ENCODE measurements at regions not wholly inside any gene's neighbourhood (a gene's known extent, or its start where the extent isn't known, plus 50 kb on each side); places are given as distances from the start of the nearest gene placed in this dataset.
A peak's percentile ranks its signal among the peaks of the same experiment; 100 is the strongest.

DNA sequence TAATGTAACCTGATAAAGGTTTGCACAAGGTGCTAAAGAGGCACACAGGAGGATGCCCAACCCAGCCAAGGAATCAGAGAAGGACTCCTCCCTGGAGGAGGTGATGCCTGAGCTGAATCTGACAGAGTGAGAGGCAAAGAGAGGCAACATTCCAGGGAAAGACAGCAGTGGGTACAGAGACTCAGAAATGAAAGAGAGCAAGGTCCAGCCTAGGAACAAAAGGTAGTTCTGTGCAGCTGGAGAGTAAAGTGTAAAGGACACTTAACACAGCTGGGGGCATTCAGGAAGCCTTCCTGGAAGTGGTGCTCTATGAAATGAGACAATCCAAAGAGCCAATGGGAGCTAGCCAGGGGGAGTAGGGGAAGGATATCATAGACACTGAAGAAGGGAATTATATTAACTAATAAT is 181.0 kb upstream of the GLI2 start (continued):
- TF ChIP-seq SAP130 (CRISPR knock-in tag; IDR thresholded peaks at IDR 0.05; ENCODE audit: low read depth) (peak; percentile 70), HDAC6 (IDR thresholded peaks at IDR 0.05; ENCODE audit: low read depth, low read length) (no peak), GATAD1 (CRISPR knock-in tag; IDR thresholded peaks at IDR 0.05) (no peak), ZNF329 (CRISPR knock-in tag; IDR thresholded peaks at IDR 0.05; ENCODE audit: low read depth) (no peak), MAZ (IDR thresholded peaks at IDR 0.05; ENCODE audit: borderline replicate concordance, low read depth, low read length) (peak; percentile 57; the same call in 1 of the 2 replicates), MAZ (CRISPR knock-in tag; IDR thresholded peaks at IDR 0.05; ENCODE audit: low read depth) (no peak), RFXANK (CRISPR knock-in tag; IDR thresholded peaks at IDR 0.05) (0 out of 2 replicates have a peak, but pooled peaks have one; percentile 22), NFYB (CRISPR knock-in tag; IDR thresholded peaks at IDR 0.05) (0 out of 2 replicates have a peak, but pooled peaks have one; percentile 1), ZMYM4 (CRISPR knock-in tag; IDR thresholded peaks at IDR 0.05) (peak; percentile 33; the same call in 1 of the 2 replicates), GABPB1 (CRISPR knock-in tag; IDR thresholded peaks at IDR 0.05) (no peak)
- TF ChIP-seq, protein P1, sequence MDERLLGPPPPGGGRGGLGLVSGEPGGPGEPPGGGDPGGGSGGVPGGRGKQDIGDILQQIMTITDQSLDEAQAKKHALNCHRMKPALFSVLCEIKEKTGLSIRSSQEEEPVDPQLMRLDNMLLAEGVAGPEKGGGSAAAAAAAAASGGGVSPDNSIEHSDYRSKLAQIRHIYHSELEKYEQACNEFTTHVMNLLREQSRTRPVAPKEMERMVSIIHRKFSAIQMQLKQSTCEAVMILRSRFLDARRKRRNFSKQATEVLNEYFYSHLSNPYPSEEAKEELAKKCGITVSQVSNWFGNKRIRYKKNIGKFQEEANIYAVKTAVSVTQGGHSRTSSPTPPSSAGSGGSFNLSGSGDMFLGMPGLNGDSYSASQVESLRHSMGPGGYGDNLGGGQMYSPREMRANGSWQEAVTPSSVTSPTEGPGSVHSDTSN (CRISPR knock-in tag; IDR thresholded peaks at IDR 0.05), result peak; percentile 42; the same call in 1 of the 2 replicates
- TF ChIP-seq, protein P2, sequence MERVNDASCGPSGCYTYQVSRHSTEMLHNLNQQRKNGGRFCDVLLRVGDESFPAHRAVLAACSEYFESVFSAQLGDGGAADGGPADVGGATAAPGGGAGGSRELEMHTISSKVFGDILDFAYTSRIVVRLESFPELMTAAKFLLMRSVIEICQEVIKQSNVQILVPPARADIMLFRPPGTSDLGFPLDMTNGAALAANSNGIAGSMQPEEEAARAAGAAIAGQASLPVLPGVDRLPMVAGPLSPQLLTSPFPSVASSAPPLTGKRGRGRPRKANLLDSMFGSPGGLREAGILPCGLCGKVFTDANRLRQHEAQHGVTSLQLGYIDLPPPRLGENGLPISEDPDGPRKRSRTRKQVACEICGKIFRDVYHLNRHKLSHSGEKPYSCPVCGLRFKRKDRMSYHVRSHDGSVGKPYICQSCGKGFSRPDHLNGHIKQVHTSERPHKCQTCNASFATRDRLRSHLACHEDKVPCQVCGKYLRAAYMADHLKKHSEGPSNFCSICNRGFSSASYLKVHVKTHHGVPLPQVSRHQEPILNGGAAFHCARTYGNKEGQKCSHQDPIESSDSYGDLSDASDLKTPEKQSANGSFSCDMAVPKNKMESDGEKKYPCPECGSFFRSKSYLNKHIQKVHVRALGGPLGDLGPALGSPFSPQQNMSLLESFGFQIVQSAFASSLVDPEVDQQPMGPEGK (CRISPR knock-in tag; IDR thresholded peaks at IDR 0.05), result peak; percentile 83
- TF ChIP-seq, protein P3, sequence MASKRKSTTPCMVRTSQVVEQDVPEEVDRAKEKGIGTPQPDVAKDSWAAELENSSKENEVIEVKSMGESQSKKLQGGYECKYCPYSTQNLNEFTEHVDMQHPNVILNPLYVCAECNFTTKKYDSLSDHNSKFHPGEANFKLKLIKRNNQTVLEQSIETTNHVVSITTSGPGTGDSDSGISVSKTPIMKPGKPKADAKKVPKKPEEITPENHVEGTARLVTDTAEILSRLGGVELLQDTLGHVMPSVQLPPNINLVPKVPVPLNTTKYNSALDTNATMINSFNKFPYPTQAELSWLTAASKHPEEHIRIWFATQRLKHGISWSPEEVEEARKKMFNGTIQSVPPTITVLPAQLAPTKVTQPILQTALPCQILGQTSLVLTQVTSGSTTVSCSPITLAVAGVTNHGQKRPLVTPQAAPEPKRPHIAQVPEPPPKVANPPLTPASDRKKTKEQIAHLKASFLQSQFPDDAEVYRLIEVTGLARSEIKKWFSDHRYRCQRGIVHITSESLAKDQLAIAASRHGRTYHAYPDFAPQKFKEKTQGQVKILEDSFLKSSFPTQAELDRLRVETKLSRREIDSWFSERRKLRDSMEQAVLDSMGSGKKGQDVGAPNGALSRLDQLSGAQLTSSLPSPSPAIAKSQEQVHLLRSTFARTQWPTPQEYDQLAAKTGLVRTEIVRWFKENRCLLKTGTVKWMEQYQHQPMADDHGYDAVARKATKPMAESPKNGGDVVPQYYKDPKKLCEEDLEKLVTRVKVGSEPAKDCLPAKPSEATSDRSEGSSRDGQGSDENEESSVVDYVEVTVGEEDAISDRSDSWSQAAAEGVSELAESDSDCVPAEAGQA (IDR thresholded peaks at IDR 0.05; ENCODE audit: low read depth), result no peak
- TF ChIP-seq, protein P3 (CRISPR knock-in tag; IDR thresholded peaks at IDR 0.05; ENCODE audit: borderline replicate concordance), result no peak
- TF ChIP-seq, protein P4, sequence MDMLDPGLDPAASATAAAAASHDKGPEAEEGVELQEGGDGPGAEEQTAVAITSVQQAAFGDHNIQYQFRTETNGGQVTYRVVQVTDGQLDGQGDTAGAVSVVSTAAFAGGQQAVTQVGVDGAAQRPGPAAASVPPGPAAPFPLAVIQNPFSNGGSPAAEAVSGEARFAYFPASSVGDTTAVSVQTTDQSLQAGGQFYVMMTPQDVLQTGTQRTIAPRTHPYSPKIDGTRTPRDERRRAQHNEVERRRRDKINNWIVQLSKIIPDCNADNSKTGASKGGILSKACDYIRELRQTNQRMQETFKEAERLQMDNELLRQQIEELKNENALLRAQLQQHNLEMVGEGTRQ (IDR thresholded peaks at IDR 0.05; ENCODE audit: low read depth, low read length), result no peak
- TF ChIP-seq, protein P4 (CRISPR knock-in tag; IDR thresholded peaks at IDR 0.05; ENCODE audit: borderline replicate concordance), result no peak
- TF ChIP-seq, protein P5, sequence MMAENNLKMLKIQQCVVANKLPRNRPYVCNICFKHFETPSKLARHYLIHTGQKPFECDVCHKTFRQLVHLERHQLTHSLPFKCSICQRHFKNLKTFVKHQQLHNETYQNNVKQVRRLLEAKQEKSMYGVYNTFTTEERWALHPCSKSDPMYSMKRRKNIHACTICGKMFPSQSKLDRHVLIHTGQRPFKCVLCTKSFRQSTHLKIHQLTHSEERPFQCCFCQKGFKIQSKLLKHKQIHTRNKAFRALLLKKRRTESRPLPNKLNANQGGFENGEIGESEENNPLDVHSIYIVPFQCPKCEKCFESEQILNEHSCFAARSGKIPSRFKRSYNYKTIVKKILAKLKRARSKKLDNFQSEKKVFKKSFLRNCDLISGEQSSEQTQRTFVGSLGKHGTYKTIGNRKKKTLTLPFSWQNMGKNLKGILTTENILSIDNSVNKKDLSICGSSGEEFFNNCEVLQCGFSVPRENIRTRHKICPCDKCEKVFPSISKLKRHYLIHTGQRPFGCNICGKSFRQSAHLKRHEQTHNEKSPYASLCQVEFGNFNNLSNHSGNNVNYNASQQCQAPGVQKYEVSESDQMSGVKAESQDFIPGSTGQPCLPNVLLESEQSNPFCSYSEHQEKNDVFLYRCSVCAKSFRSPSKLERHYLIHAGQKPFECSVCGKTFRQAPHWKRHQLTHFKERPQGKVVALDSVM (CRISPR knock-in tag; IDR thresholded peaks at IDR 0.05), result no peak
